IMR-90 (cell line): ENCODE measurements at regions not wholly inside any gene's neighbourhood (a gene's known extent, or its start where the extent isn't known, plus 50 kb on each side); places are given as distances from the start of the nearest gene placed in this dataset.
A peak's percentile ranks its signal among the peaks of the same experiment; 100 is the strongest.

Experiments
- ATAC-seq: fragments of 200-7000 bp; cut with Tn5 transposase; 2 replicates; pipeline ENCODE4 v1.9.1; 2020; ENCODE audit warnings: low read depth, mild to moderate bottlenecking, moderate library complexity
- BruUV-seq: library from RNA; stranded (reverse); fragments of 400-500 nt; replicated peaks from 2 replicates; lab custom pipeline; 2021; lab: Mats Ljungman, UMichigan
- CTCF ChIA-PET: fragments of 300-600 bp; formaldehyde crosslinking; extraction: SDS; loops from one replicate; lab custom pipeline; 2021; ENCODE audit warnings: antibody characterized with exemption; lab: Yijun Ruan, JAX
- POLR2A ChIA-PET: fragments of 300-600 bp; sonication (Branson Sonifier 250); formaldehyde crosslinking; loops from one replicate; lab custom pipeline; 2022; ENCODE audit warnings: antibody characterized with exemption; ENCODE audit not compliant: unreplicated experiment; lab: Charles Lee
- DNase-seq: peaks from one replicate; pipeline ENCODE4 v3.0.0; 2013
- H2AFZ ChIP-seq: replicated peaks from 2 replicates; pipeline ENCODE3; 2013; ENCODE audit warnings: low read length, mild to moderate bottlenecking; ENCODE audit not compliant: poor library complexity
- H2AK5ac ChIP-seq: 2 replicates; pipeline ENCODE4 v1.6.1; 2013; ENCODE audit warnings: low read depth, low read length, inconsistent platforms
- H2AK9ac ChIP-seq: replicated peaks from 2 replicates; pipeline ENCODE3; 2013; ENCODE audit warnings: mild to moderate bottlenecking, low read depth, low read length, moderate library complexity; ENCODE audit not compliant: poor library complexity
- H2BK120ac ChIP-seq: 2 replicates; pipeline ENCODE4 v1.6.1; 2013; ENCODE audit warnings: low read depth, low read length, inconsistent platforms
- H2BK15ac ChIP-seq: 3 replicates; pipeline ENCODE4 v1.6.1; 2013; ENCODE audit warnings: low read depth, low read length, inconsistent platforms
- H2BK20ac ChIP-seq: 2 replicates; pipeline ENCODE4 v1.6.1; 2013; ENCODE audit warnings: low read depth, mild to moderate bottlenecking, inconsistent platforms, low read length, moderate library complexity
- H2BK5ac ChIP-seq: 2 replicates; pipeline ENCODE4 v1.6.1; 2013; ENCODE audit warnings: mild to moderate bottlenecking, low read depth, low read length, inconsistent platforms; ENCODE audit not compliant: poor library complexity, severe bottlenecking
- H3K14ac ChIP-seq: replicated peaks from 2 replicates; pipeline ENCODE4 v1.6.1; 2013; ENCODE audit warnings: low read depth, low read length, inconsistent platforms
- H3K18ac ChIP-seq: 2 replicates; pipeline ENCODE4 v1.6.1; 2013; ENCODE audit warnings: low read depth, low read length, control low read depth
- H3K23ac ChIP-seq: 2 replicates; pipeline ENCODE4 v1.6.1; 2013; ENCODE audit warnings: low read depth, low read length, inconsistent platforms
- H3K27ac ChIP-seq: 2 replicates; pipeline ENCODE4 v1.5.1; 2013; ENCODE audit warnings: mild to moderate bottlenecking, control low read depth, low read length; ENCODE audit not compliant: insufficient read depth
- H3K27me3 ChIP-seq: 2 replicates; pipeline ENCODE4 v1.6.1; 2013; ENCODE audit warnings: low read length; ENCODE audit not compliant: control insufficient read depth, insufficient read depth
- H3K36me3 ChIP-seq: 2 replicates; pipeline ENCODE4 v1.6.1; 2013; ENCODE audit warnings: low read length, mixed read lengths; ENCODE audit not compliant: control insufficient read depth, insufficient read depth
- H3K4ac ChIP-seq: 2 replicates; pipeline ENCODE4 v1.6.1; 2013; ENCODE audit warnings: low read depth, low read length, inconsistent platforms
- H3K4me1 ChIP-seq: 2 replicates; pipeline ENCODE4 v1.6.1; 2013; ENCODE audit warnings: low read length, mixed read lengths; ENCODE audit not compliant: control insufficient read depth, insufficient read depth
- H3K4me2 ChIP-seq: 2 replicates; pipeline ENCODE4 v1.6.1; 2013; ENCODE audit warnings: low read depth, mild to moderate bottlenecking, control low read depth, low read length, moderate library complexity
- H3K4me3 ChIP-seq: 2 replicates; pipeline ENCODE4 v1.5.1; 2013; ENCODE audit warnings: low read depth, mild to moderate bottlenecking, control low read depth, low read length, moderate library complexity; ENCODE audit not compliant: insufficient read depth
- H3K56ac ChIP-seq: 2 replicates; pipeline ENCODE4 v1.6.1; 2013; ENCODE audit warnings: low read length, inconsistent platforms; ENCODE audit not compliant: insufficient read depth; ENCODE audit errors: extremely low read depth
- H3K79me1 ChIP-seq, 2 experiments: 2 replicates each; pipeline ENCODE4 v1.6.1; 2013; ENCODE audit warnings: low read length in 2 of 2, inconsistent platforms in 1 of 2, low read depth in 1 of 2
- H3K9ac ChIP-seq: 2 replicates; pipeline ENCODE4 v1.6.1; 2013; ENCODE audit warnings: low read depth, low read length, control low read depth
- H3K9me1 ChIP-seq: 2 replicates; pipeline ENCODE4 v1.6.1; 2013; ENCODE audit warnings: low read length, inconsistent platforms; ENCODE audit not compliant: insufficient read depth
- H3K9me3 ChIP-seq: 2 replicates; pipeline ENCODE4 v1.6.1; 2013; ENCODE audit warnings: low read length; ENCODE audit not compliant: control insufficient read depth, insufficient read depth
- H4K20me1 ChIP-seq: 2 replicates; pipeline ENCODE4 v1.6.1; 2013; ENCODE audit warnings: low read length, inconsistent platforms; ENCODE audit not compliant: insufficient read depth
- H4K5ac ChIP-seq: 2 replicates; pipeline ENCODE4 v1.6.1; 2013; ENCODE audit warnings: mild to moderate bottlenecking, low read depth, low read length, control low read depth
- H4K8ac ChIP-seq, 2 experiments: 2 replicates each; pipeline ENCODE4 v1.6.1; 2013; ENCODE audit warnings: low read depth in 2 of 2, low read length in 2 of 2, control low read depth in 1 of 2, inconsistent platforms in 1 of 2
- H4K91ac ChIP-seq: 2 replicates; pipeline ENCODE4 v1.6.1; 2013; ENCODE audit warnings: low read depth, low read length, inconsistent platforms; ENCODE audit not compliant: insufficient read depth
- CEBPB ChIP-seq: IDR thresholded peaks from 2 replicates; pipeline ENCODE4 v1.6.1; 2012; ENCODE audit warnings: low read depth, low read length, improper control_type of control experiment
- FOS ChIP-seq: fragments of 150-350 bp; IDR thresholded peaks from 2 replicates; pipeline ENCODE4 v1.6.1; 2016; ENCODE audit warnings: low read depth, low read length
- WGBS, 2 experiments: methylation state at CpG; one replicate each; pipeline versions ENCODE4 v1.1.5 to v1.1.7; 2013; ENCODE audit warnings: missing lambda C conversion rate in 2 of 2; ENCODE audit not compliant: insufficient read length in 1 of 2; ENCODE audit errors: extremely low coverage in 2 of 2; 5-methylcytosine and 5-hydroxymethylcytosine counted together
- dilution Hi-C: fragments of 300-500 bp; cut with HindIII; formaldehyde crosslinking; loops from one replicate; pipeline ENCODE4 v1.14.3; 2018; ENCODE audit warnings: low sequenced_read_pairs; ENCODE audit not compliant: unreplicated experiment
- in situ Hi-C: fragments of 300-500 bp; cut with MboI; formaldehyde crosslinking; loops from 3 replicates; pipeline ENCODE4 v1.14.3; 2019; ENCODE audit warnings: low sequenced_read_pairs, inconsistent platforms, mixed read lengths
- intact Hi-C: fragments of 100-400 bp; cut with micrococcal nuclease; formaldehyde crosslinking; loops from 2 replicates; pipeline ENCODE4 v1.10.0; 2022

- dilution Hi-C loops: no loop called here
- Histone ChIP-seq H3K36me3 (no peaks in the 10 kb centered on the region), H4K20me1 (no peaks in the 10 kb centered on the region), H4K8ac (no peak overlapping the region), H2BK5ac (no peak overlapping the region), H3K4me3 (no peak overlapping the region), H2BK15ac (no peak overlapping the region), H3K27ac (no peak overlapping the region), H3K14ac (no peak overlapping the region), H3K4ac (no peak overlapping the region), H3K23ac (no peak overlapping the region), H3K9me3 (no peaks in the 10 kb centered on the region), H4K91ac (no peak overlapping the region), H3K9me1 (no peaks in the 10 kb centered on the region), H4K5ac (no peak overlapping the region), H2AFZ (no peak overlapping the region), H2AK5ac (no peak overlapping the region), H3K4me1 (peaks cover 3% of the 10 kb centered on the region), H3K79me1 (no peaks in the 10 kb centered on the region), H3K4me2 (no peak overlapping the region), H3K56ac (no peak overlapping the region), H2BK20ac (no peak overlapping the region), H2AK9ac (no peak overlapping the region), H2BK120ac (no peak overlapping the region), H3K18ac (no peak overlapping the region), H3K27me3 (no peaks in the 10 kb centered on the region), H3K9ac (no peak overlapping the region)
- in situ Hi-C loops: no loop called here
- intact Hi-C loops: no loop called here
- no TSS peak for BruUV-seq
- POLR2A ChIA-PET: no interaction called here
- CTCF ChIA-PET: no interaction called here
- TF ChIP-seq FOS (no peak), CEBPB (0 out of 2 replicates have a peak, but pooled peaks have one; percentile 8)
- DNase-seq (peak; percentile 67), ATAC-seq (no peak)
- no CpG with 5 or more reads among the region's 1 CpG for WGBS, 2 experiments
Measured at GRCh38 chr6:99016355-99016754, 68.6 kb upstream of the FBXL4 start.
